RWPE1 (cell line): ENCODE measurements at regions not wholly inside any gene's neighbourhood (a gene's known extent, or its start where the extent isn't known, plus 50 kb on each side); places are given as distances from the start of the nearest gene placed in this dataset.

ENCODE experiments used
- CTCF ChIA-PET: fragments of 350-600 bp; sonication (Branson Sonifier 250); formaldehyde crosslinking; extraction: SDS; loops from one replicate; lab custom pipeline; 2021; lab: Yijun Ruan, JAX
- POLR2A ChIA-PET: fragments of 400-600 bp; formaldehyde crosslinking; extraction: SDS; loops from one replicate; lab custom pipeline; 2020; ENCODE audit warnings: antibody characterized with exemption; ENCODE audit not compliant: low non-redundant PET; lab: Yijun Ruan, JAX
- DNase-seq: peaks from one replicate; pipeline ENCODE4 v3.0.0; 2012; ENCODE audit warnings: low spot score
- H3K27ac ChIP-seq: fragments of 450-650 bp; 2 replicates; pipeline ENCODE4 v1.5.1; 2017
- CTCF ChIP-seq: fragments of 450-650 bp; conservative IDR thresholded peaks from 2 replicates; pipeline ENCODE4 v1.5.1; 2017; ENCODE audit warnings: low read depth, mild to moderate bottlenecking

- no peak for TF ChIP-seq CTCF
- ChIA-PET CTCF (interaction anchor here (0.6 kb wide), 1 partner anchor 1056 kb away, joined by 8 read pairs; no protein-coding TSS in a partner anchor), POLR2A (no interaction called here)
- H3K27ac ChIP-seq = no peak overlapping the region
- DNase-seq = no peak
Measured at GRCh38 chr5:20370061-20370460, 382.1 kb upstream of the CDH18 start.

- H3K27ac ChIP-seq = no peak overlapping the region
- CTCF ChIA-PET = no interaction called here
- no peak for TF ChIP-seq CTCF
- POLR2A ChIA-PET = no interaction called here
- DNase-seq = no peak
Measured at GRCh38 chr5:20369518-20369885, 381.5 kb upstream of the CDH18 start.

- no peak for TF ChIP-seq CTCF
- ChIA-PET POLR2A (no interaction called here), CTCF (interaction anchor here (0.6 kb wide), 1 partner anchor 1167 kb away, joined by 3 read pairs; no protein-coding TSS in a partner anchor)
- H3K27ac ChIP-seq = no peak overlapping the region
- no peak for DNase-seq
Measured at GRCh38 chr5:20368571-20369517, 380.8 kb upstream of the CDH18 start.

- no peak overlapping the region for H3K27ac ChIP-seq
- ChIA-PET POLR2A (no interaction called here), CTCF (interaction anchor here (0.7 kb wide), 1 partner anchor 10 kb away, joined by 4 read pairs; no protein-coding TSS in a partner anchor)
- TF ChIP-seq CTCF = no peak
- no peak for DNase-seq
Measured at GRCh38 chr5:20367178-20367577, 379.2 kb upstream of the CDH18 start.

- DNase-seq = no peak
- POLR2A ChIA-PET = no interaction called here
Measured at GRCh38 chr5:20360263-20360662, 372.3 kb upstream of the CDH18 start.

GRCh38 chr5:20359377-20359776, 371.4 kb upstream of the CDH18 start:
- ChIA-PET CTCF (no interaction called here), POLR2A (no interaction called here)
- no peak overlapping the region for H3K27ac ChIP-seq
- no peak for TF ChIP-seq CTCF
- no peak for DNase-seq

More at GRCh38 chr5:20360263-20360662, 372.3 kb upstream of the CDH18 start:
- TF ChIP-seq CTCF = no peak
- CTCF ChIA-PET = no interaction called here
- no peak overlapping the region for H3K27ac ChIP-seq
